ENCODE measurements at regions not wholly inside any gene's neighbourhood (a gene's known extent, or its start where the extent isn't known, plus 50 kb on each side); places are given as distances from the start of the nearest gene placed in this dataset.

GRCh38 chr3:24773798-24774197 is 279.1 kb upstream of the THRB start:
- TF ChIP-seq CTCF (IDR thresholded peaks at IDR 0.05; ENCODE audit: extremely low read depth, insufficient read depth, missing control alignments) = peak; percentile 82
- in situ Hi-C loops (cut with MboI; ENCODE audit: low pct_unique_long_range_greater_than_20kb, low sequenced_read_pairs, unreplicated experiment) = no loop called here

GRCh38 chr3:24780991-24781390 is 286.3 kb upstream of the THRB start:
- in situ Hi-C loops (cut with MboI; ENCODE audit: low pct_unique_long_range_greater_than_20kb, low sequenced_read_pairs, unreplicated experiment) = no loop called here
- no peak for TF ChIP-seq CTCF (IDR thresholded peaks at IDR 0.05; ENCODE audit: extremely low read depth, insufficient read depth, missing control alignments)
- no peak for DNase-seq (ENCODE audit: low spot score)

More at GRCh38 chr3:24773798-24774197, 279.1 kb upstream of the THRB start:
- peak; percentile 22 for DNase-seq (ENCODE audit: low spot score)

GRCh38 chr3:24781454-24781853 is 286.8 kb upstream of the THRB start:
- in situ Hi-C loops (cut with MboI; ENCODE audit: low pct_unique_long_range_greater_than_20kb, low sequenced_read_pairs, unreplicated experiment) = no loop called here
- TF ChIP-seq CTCF (IDR thresholded peaks at IDR 0.05; ENCODE audit: extremely low read depth, insufficient read depth, missing control alignments) = no peak
- DNase-seq (ENCODE audit: low spot score) = no peak

- in situ Hi-C loops (cut with MboI; ENCODE audit: low pct_unique_long_range_greater_than_20kb, low sequenced_read_pairs, unreplicated experiment) = no loop called here
- TF ChIP-seq CTCF (IDR thresholded peaks at IDR 0.05; ENCODE audit: extremely low read depth, insufficient read depth, missing control alignments) = no peak
- no peak for DNase-seq (ENCODE audit: low spot score)
Measured at GRCh38 chr3:24793896-24794295, 299.2 kb upstream of the THRB start.

GRCh38 chr3:24802614-24803013 is 308.0 kb upstream of the THRB start:
- DNase-seq (ENCODE audit: low spot score) = peak; percentile 14
- in situ Hi-C loops (cut with MboI; ENCODE audit: low pct_unique_long_range_greater_than_20kb, low sequenced_read_pairs, unreplicated experiment) = no loop called here
- no peak for TF ChIP-seq CTCF (IDR thresholded peaks at IDR 0.05; ENCODE audit: extremely low read depth, insufficient read depth, missing control alignments)

- no peak for TF ChIP-seq CTCF (IDR thresholded peaks at IDR 0.05; ENCODE audit: extremely low read depth, insufficient read depth, missing control alignments)
- in situ Hi-C loops (cut with MboI; ENCODE audit: low pct_unique_long_range_greater_than_20kb, low sequenced_read_pairs, unreplicated experiment) = no loop called here
- no peak for DNase-seq (ENCODE audit: low spot score)
Measured at GRCh38 chr3:24804095-24804494, 309.4 kb upstream of the THRB start.

- TF ChIP-seq CTCF (IDR thresholded peaks at IDR 0.05; ENCODE audit: extremely low read depth, insufficient read depth, missing control alignments) = no peak
- in situ Hi-C loops (cut with MboI; ENCODE audit: low pct_unique_long_range_greater_than_20kb, low sequenced_read_pairs, unreplicated experiment) = no loop called here
- no peak for DNase-seq (ENCODE audit: low spot score)
Measured at GRCh38 chr3:24810881-24811280, 316.2 kb upstream of the THRB start.

Data from GM13977 (cell line).